ENCODE measurements at regions not wholly inside any gene's neighbourhood (a gene's known extent, or its start where the extent isn't known, plus 50 kb on each side); places are given as distances from the start of the nearest gene placed in this dataset.

- TF ChIP-seq, protein P1, sequence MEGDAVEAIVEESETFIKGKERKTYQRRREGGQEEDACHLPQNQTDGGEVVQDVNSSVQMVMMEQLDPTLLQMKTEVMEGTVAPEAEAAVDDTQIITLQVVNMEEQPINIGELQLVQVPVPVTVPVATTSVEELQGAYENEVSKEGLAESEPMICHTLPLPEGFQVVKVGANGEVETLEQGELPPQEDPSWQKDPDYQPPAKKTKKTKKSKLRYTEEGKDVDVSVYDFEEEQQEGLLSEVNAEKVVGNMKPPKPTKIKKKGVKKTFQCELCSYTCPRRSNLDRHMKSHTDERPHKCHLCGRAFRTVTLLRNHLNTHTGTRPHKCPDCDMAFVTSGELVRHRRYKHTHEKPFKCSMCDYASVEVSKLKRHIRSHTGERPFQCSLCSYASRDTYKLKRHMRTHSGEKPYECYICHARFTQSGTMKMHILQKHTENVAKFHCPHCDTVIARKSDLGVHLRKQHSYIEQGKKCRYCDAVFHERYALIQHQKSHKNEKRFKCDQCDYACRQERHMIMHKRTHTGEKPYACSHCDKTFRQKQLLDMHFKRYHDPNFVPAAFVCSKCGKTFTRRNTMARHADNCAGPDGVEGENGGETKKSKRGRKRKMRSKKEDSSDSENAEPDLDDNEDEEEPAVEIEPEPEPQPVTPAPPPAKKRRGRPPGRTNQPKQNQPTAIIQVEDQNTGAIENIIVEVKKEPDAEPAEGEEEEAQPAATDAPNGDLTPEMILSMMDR (IDR thresholded peaks at IDR 0.05): no peak
- no peak for TF ChIP-seq POLR2A (IDR thresholded peaks at IDR 0.05)
Observed at GRCh38 chr12:53809005-53809404, 57.2 kb upstream of the CISTR start.

Measured in right lobe of liver (tissue), 4 donors.